OCI-LY1 (cell line): ENCODE measurements at regions not wholly inside any gene's neighbourhood (a gene's known extent, or its start where the extent isn't known, plus 50 kb on each side); places are given as distances from the start of the nearest gene placed in this dataset.

ENCODE experiments used
- H2AFZ ChIP-seq: fragments of 200-600 bp; sonication (generic), shearing (Covaris generic); 2 replicates; pipeline ENCODE4 v1.6.0; 2014; ENCODE audit warnings: antibody characterized with exemption, mild to moderate bottlenecking, low read length
- H3F3A ChIP-seq: fragments of 200-600 bp; sonication (generic), shearing (Covaris generic); 2 replicates; pipeline ENCODE4 v1.6.0; 2014; ENCODE audit warnings: mild to moderate bottlenecking, antibody characterized with exemption, low read length, moderate library complexity; ENCODE audit not compliant: insufficient read depth
- H3K27ac ChIP-seq: fragments of 200-600 bp; sonication (generic); 2 replicates; pipeline ENCODE4 v1.5.1; 2014; ENCODE audit warnings: low read length, mixed run types, mild to moderate bottlenecking, low read depth; ENCODE audit not compliant: poor library complexity, severe bottlenecking
- H3K27me3 ChIP-seq: fragments of 200-600 bp; sonication (generic); 2 replicates; pipeline ENCODE4 v1.6.0; 2014; ENCODE audit warnings: antibody characterized with exemption, mild to moderate bottlenecking, low read length, moderate library complexity; ENCODE audit not compliant: insufficient read depth
- H3K36me3 ChIP-seq: fragments of 200-600 bp; sonication (generic); 2 replicates; pipeline ENCODE4 v1.6.1; 2014; ENCODE audit warnings: mild to moderate bottlenecking, antibody characterized with exemption, low read length, moderate library complexity, mixed read lengths; ENCODE audit not compliant: insufficient read depth
- H3K4me1 ChIP-seq: fragments of 200-600 bp; sonication (generic); 2 replicates; pipeline ENCODE4 v1.5.1; 2014; ENCODE audit warnings: mild to moderate bottlenecking, low read length, moderate library complexity; ENCODE audit not compliant: insufficient read depth, severe bottlenecking
- H3K4me2 ChIP-seq: fragments of 200-600 bp; sonication (generic), shearing (Covaris generic); 2 replicates; pipeline ENCODE4 v1.6.1; 2014; ENCODE audit warnings: low read length
- H3K4me3 ChIP-seq: fragments of 200-600 bp; sonication (generic); 2 replicates; pipeline ENCODE4 v1.5.1; 2014; ENCODE audit warnings: low read length, low read depth, mild to moderate bottlenecking, mixed read lengths; ENCODE audit not compliant: poor library complexity, severe bottlenecking
- H3K79me2 ChIP-seq: fragments of 200-600 bp; shearing (Covaris generic); 2 replicates; pipeline ENCODE4 v1.6.1; 2016; ENCODE audit warnings: mixed run types, low read length, mixed read lengths; ENCODE audit not compliant: insufficient read depth
- H3K9ac ChIP-seq: fragments of 200-600 bp; sonication (generic), shearing (Covaris generic); 2 replicates; pipeline ENCODE4 v1.6.1; 2014; ENCODE audit warnings: mild to moderate bottlenecking, low read length, mixed read lengths
- H3K9me2 ChIP-seq: fragments of 200-600 bp; sonication (generic), shearing (Covaris generic); 2 replicates; pipeline ENCODE4 v1.6.1; 2014; ENCODE audit warnings: low read depth, mild to moderate bottlenecking, low read length, mixed read lengths
- H3K9me3 ChIP-seq: fragments of 200-600 bp; shearing (Covaris generic); 2 replicates; pipeline ENCODE4 v1.6.1; 2014; ENCODE audit warnings: low read length, mixed read lengths
- H4K20me1 ChIP-seq: fragments of 200-600 bp; sonication (generic), shearing (Covaris generic); 2 replicates; pipeline ENCODE4 v1.6.0; 2016; ENCODE audit warnings: mild to moderate bottlenecking, low read length; ENCODE audit not compliant: insufficient read depth
- CTCF ChIP-seq: fragments of 200-600 bp; sonication (generic), shearing (Covaris generic); IDR thresholded peaks from 2 replicates; pipeline ENCODE4 v1.5.1; 2017; ENCODE audit warnings: mild to moderate bottlenecking, antibody characterized with exemption, low read length, moderate library complexity, mixed read lengths
- EZH2 ChIP-seq: fragments of 200-600 bp; sonication (generic), shearing (Covaris generic); IDR thresholded peaks from 2 replicates; pipeline ENCODE4 v1.8.0; 2017; ENCODE audit warnings: borderline replicate concordance, mixed run types, mild to moderate bottlenecking, antibody characterized with exemption, low read length, moderate library complexity, mixed read lengths

DNA sequence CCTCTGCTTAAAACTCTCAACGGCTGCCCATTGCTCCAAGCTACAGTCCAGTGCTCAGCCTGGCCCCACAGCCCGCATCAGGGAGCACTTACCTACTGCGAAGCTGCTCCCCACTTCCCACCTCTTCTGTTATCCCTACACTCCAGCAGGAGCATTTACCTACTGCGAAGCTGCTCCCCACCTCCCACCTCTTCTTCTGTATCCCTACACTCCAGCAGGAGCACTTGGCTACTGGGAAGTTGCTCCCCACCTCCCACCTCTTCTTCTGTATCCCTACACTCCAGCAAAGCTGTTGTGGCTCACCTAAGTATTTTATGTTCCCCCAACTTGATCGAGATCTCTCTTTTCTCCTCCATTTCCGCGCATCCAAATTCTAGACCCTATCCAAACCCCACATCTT, 563.3 kb upstream of the ZFP42 start:
- Histone ChIP-seq H3K27ac (no peak overlapping the region), H3K4me2 (no peak overlapping the region), H3K4me1 (peaks cover 11% of the 10 kb centered on the region), H3K79me2 (no peaks in the 10 kb centered on the region), H3K27me3 (no peaks in the 10 kb centered on the region), H3K9ac (no peak overlapping the region), H3K4me3 (no peak overlapping the region), H2AFZ (no peak overlapping the region), H3K9me3 (0 out of 2 replicates have a peak, but pooled peaks cover 4% of the 10 kb centered on the region), H3F3A (no peaks in the 10 kb centered on the region), H3K36me3 (no peaks in the 10 kb centered on the region), H4K20me1 (no peaks in the 10 kb centered on the region), H3K9me2 (no peaks in the 10 kb centered on the region)
- no peak for TF ChIP-seq CTCF
- TF ChIP-seq EZH2 = no peak

DNA sequence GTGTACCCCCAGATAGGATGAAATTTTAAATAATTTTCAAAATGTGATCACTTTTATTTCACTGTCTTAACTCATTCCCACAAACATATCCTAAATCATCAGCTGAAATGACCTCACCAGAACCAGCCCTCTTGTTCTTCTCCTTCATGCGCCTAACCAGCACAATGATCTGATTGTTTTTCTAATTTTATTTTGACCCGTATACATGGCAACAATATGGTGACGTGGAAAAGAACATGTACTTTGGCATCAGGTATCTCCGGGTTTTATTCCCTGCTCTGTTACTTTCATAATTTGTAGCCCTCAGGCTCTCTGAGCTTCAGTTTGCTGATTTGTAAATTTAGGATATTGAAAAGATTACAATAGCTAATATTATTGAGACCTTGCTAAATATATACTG, 562.4 kb upstream of the ZFP42 start:
- H3K27me3 ChIP-seq = no peaks in the 10 kb centered on the region
- no peaks in the 10 kb centered on the region for H4K20me1 ChIP-seq
- H3K4me2 ChIP-seq = no peak overlapping the region
- H3K9me3 ChIP-seq = peaks cover under 1% of the 10 kb centered on the region; the same call in 1 of the 2 replicates
- no peak overlapping the region for H3K9ac ChIP-seq
- no peaks in the 10 kb centered on the region for H3K79me2 ChIP-seq
- TF ChIP-seq EZH2 (no peak), CTCF (no peak)
- no peaks in the 10 kb centered on the region for H3K9me2 ChIP-seq
- peaks cover 8% of the 10 kb centered on the region for H3K4me1 ChIP-seq
- H3K4me3 ChIP-seq = no peak overlapping the region
- no peak overlapping the region for H3K27ac ChIP-seq
- H3F3A ChIP-seq = no peaks in the 10 kb centered on the region
- H2AFZ ChIP-seq = no peak overlapping the region
- H3K36me3 ChIP-seq = no peaks in the 10 kb centered on the region

DNA sequence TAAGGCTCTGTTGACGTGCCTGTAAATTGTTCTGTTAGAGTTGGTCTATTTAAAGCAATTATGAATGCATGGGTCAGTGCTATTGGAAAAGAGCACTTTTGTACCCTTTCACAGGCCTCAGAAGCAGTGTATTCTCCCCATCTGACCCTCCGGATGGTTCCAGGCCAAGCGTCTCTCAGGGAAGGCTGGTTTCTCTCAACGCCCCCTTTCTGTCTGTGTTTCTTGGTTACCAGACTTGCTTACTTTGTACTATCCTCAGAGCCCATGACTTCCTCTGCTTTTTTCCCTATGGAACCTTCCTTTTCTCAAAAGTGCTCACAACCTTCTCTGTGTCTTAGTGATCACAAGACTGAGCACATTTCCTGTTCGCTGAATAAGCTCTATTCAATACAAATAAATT, 559.3 kb upstream of the ZFP42 start:
- H3F3A ChIP-seq = no peaks in the 10 kb centered on the region
- H3K9ac ChIP-seq = no peak overlapping the region
- H3K9me3 ChIP-seq = peaks cover 4% of the 10 kb centered on the region; the same call in 1 of the 2 replicates
- H3K27me3 ChIP-seq = no peaks in the 10 kb centered on the region
- H3K36me3 ChIP-seq = no peaks in the 10 kb centered on the region
- no peaks in the 10 kb centered on the region for H3K79me2 ChIP-seq
- H3K4me1 ChIP-seq = no peaks in the 10 kb centered on the region
- no peak overlapping the region for H3K4me2 ChIP-seq
- H2AFZ ChIP-seq = no peak overlapping the region
- H4K20me1 ChIP-seq = no peaks in the 10 kb centered on the region
- no peak for TF ChIP-seq CTCF
- no peak for TF ChIP-seq EZH2
- no peak overlapping the region for H3K4me3 ChIP-seq
- H3K9me2 ChIP-seq = no peaks in the 10 kb centered on the region
- H3K27ac ChIP-seq = no peak overlapping the region
